Neural progenitor cell (in vitro differentiated cells): ENCODE measurements at regions not wholly inside any gene's neighbourhood (a gene's known extent, or its start where the extent isn't known, plus 50 kb on each side); places are given as distances from the start of the nearest gene placed in this dataset.

Experiments used
- EZH2 ChIP-seq: fragments of 200-600 bp; sonication (generic); IDR thresholded peaks from 2 replicates; pipeline ENCODE4 v1.6.1; 2017; ENCODE audit warnings: antibody characterized with exemption, mild to moderate bottlenecking, moderate library complexity
- TF ChIP-seq, protein P1 (sequence below): fragments of 200-600 bp; sonication (generic); IDR thresholded peaks from 2 replicates; pipeline ENCODE4 v1.5.1; 2017; ENCODE audit warnings: antibody characterized with exemption, mild to moderate bottlenecking

DNA sequence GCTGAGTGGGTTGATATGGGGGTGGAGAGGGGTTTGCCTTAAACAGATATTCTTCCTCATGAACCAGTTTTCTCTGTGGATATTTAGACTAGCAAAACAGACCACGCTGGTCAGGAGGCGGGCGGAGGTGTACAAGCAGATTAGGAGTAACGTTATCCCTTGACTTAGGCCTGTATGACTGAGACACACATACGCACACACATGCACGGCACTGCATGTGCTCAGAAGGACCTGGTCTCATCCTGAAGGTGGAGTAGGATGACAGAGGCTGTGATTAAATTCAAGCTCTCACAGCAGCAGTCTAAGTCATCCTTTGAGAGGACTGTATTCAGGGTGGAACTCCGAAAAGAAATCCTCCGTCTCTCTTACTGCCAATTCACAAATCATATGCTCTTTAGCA is 209.7 kb downstream of the DIRAS2 start:
- TF ChIP-seq, protein P1, sequence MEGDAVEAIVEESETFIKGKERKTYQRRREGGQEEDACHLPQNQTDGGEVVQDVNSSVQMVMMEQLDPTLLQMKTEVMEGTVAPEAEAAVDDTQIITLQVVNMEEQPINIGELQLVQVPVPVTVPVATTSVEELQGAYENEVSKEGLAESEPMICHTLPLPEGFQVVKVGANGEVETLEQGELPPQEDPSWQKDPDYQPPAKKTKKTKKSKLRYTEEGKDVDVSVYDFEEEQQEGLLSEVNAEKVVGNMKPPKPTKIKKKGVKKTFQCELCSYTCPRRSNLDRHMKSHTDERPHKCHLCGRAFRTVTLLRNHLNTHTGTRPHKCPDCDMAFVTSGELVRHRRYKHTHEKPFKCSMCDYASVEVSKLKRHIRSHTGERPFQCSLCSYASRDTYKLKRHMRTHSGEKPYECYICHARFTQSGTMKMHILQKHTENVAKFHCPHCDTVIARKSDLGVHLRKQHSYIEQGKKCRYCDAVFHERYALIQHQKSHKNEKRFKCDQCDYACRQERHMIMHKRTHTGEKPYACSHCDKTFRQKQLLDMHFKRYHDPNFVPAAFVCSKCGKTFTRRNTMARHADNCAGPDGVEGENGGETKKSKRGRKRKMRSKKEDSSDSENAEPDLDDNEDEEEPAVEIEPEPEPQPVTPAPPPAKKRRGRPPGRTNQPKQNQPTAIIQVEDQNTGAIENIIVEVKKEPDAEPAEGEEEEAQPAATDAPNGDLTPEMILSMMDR = no peak
- TF ChIP-seq EZH2 = no peak
